Naive B cell (primary cell): ENCODE measurements at regions not wholly inside any gene's neighbourhood (a gene's known extent, or its start where the extent isn't known, plus 50 kb on each side); places are given as distances from the start of the nearest gene placed in this dataset.

Experiments
- ATAC-seq, 2 donors: fragments of 150-1000 bp; cut with Tn5 transposase; 2 replicates each; pipeline ENCODE4 v1.10.0; 2021; ENCODE audit warnings: low read depth in 2 of 2, mild to moderate bottlenecking in 2 of 2, moderate library complexity in 2 of 2
- DNase-seq: peaks from one replicate; pipeline ENCODE4 v3.0.0; 2022
- H3K27ac Mint-ChIP-seq, 6 donors: one replicate each; pipeline ENCODE4 v1.8.0; 2020 to 2022; ENCODE audit warnings: mild to moderate bottlenecking in 6 of 6, mixed read lengths in 6 of 6, moderate library complexity in 5 of 6, inconsistent platforms in 2 of 6
- H3K27me3 Mint-ChIP-seq, 3 donors: one replicate each; pipeline ENCODE4 v1.8.0; 2021 to 2022; ENCODE audit warnings: mixed read lengths in 3 of 3, mild to moderate bottlenecking in 1 of 3
- H3K36me3 Mint-ChIP-seq, 2 donors: one replicate each; pipeline ENCODE4 v1.8.0; 2020 to 2022; ENCODE audit warnings: mixed read lengths in 2 of 2, inconsistent platforms in 1 of 2, mild to moderate bottlenecking in 1 of 2
- H3K4me1 Mint-ChIP-seq, 3 donors: one replicate each; pipeline ENCODE4 v1.8.0; 2020 to 2022; ENCODE audit warnings: mixed read lengths in 3 of 3, inconsistent platforms in 1 of 3, mild to moderate bottlenecking in 1 of 3, moderate library complexity in 1 of 3
- H3K4me3 Mint-ChIP-seq, 8 donors: one replicate each; pipeline ENCODE4 v1.8.0; 2020 to 2022; ENCODE audit warnings: mild to moderate bottlenecking in 8 of 8, mixed read lengths in 8 of 8, moderate library complexity in 8 of 8, inconsistent platforms in 2 of 8
- H3K9me3 Mint-ChIP-seq, 7 donors: one replicate each; pipeline ENCODE4 v1.8.0; 2020 to 2022; ENCODE audit warnings: mixed read lengths in 7 of 7, mild to moderate bottlenecking in 5 of 7, inconsistent platforms in 2 of 7, moderate library complexity in 1 of 7

GRCh38 chr12:28130625-28131598 is 59.3 kb upstream of the CCDC91 start:
- ATAC-seq (no peak), DNase-seq (no peak)
- Mint-ChIP-seq H3K4me1 (peaks cover 0 to 5% (median 0%) of the 10 kb centered on the region in 3 donors), H3K4me3 (no peak overlapping the region), H3K27ac (no peak overlapping the region), H3K27me3 (no peaks in the 10 kb centered on the region), H3K36me3 (no peaks in the 10 kb centered on the region), H3K9me3 (no peaks in the 10 kb centered on the region)

GRCh38 chr12:28132398-28132797 is 57.9 kb upstream of the CCDC91 start:
- no peaks in the 10 kb centered on the region for H3K27me3 Mint-ChIP-seq
- no peaks in the 10 kb centered on the region for H3K9me3 Mint-ChIP-seq
- no peak overlapping the region for H3K4me3 Mint-ChIP-seq
- no peaks in the 10 kb centered on the region for H3K36me3 Mint-ChIP-seq
- no peak for DNase-seq
- no peak overlapping the region for H3K27ac Mint-ChIP-seq
- no peak for ATAC-seq
- H3K4me1 Mint-ChIP-seq = peaks cover 0 to 5% (median 0%) of the 10 kb centered on the region in 3 donors

- Mint-ChIP-seq H3K4me1 (no peaks in the 10 kb centered on the region), H3K27ac (no peak overlapping the region), H3K27me3 (no peaks in the 10 kb centered on the region), H3K4me3 (no peak overlapping the region), H3K36me3 (no peaks in the 10 kb centered on the region), H3K9me3 (no peaks in the 10 kb centered on the region)
- no peak for ATAC-seq
- DNase-seq = no peak
Observed at GRCh38 chr12:28135801-28136439, 54.3 kb upstream of the CCDC91 start.

- no peak for ATAC-seq
- Mint-ChIP-seq H3K4me3 (no peak overlapping the region), H3K4me1 (no peaks in the 10 kb centered on the region), H3K36me3 (no peaks in the 10 kb centered on the region), H3K9me3 (no peaks in the 10 kb centered on the region), H3K27ac (no peak overlapping the region), H3K27me3 (no peaks in the 10 kb centered on the region)
- no peak for DNase-seq
Observed at GRCh38 chr12:28137414-28137813, 52.8 kb upstream of the CCDC91 start.

GRCh38 chr12:28140404-28140803 is 49.9 kb upstream of the CCDC91 start:
- Mint-ChIP-seq H3K4me1 (no peaks in the 10 kb centered on the region), H3K36me3 (no peaks in the 10 kb centered on the region), H3K27me3 (no peaks in the 10 kb centered on the region), H3K9me3 (no peaks in the 10 kb centered on the region), H3K4me3 (no peak overlapping the region), H3K27ac (no peak overlapping the region)
- ATAC-seq (no peak), DNase-seq (no peak)
